Activated CD4-positive, CD25-positive, alpha-beta regulatory T cell treated with anti-CD3 and anti-CD28 coated beads, Interleukin-2, amount 50 U/mL, for 16 hours (primary cell): ENCODE measurements at regions not wholly inside any gene's neighbourhood (a gene's known extent, or its start where the extent isn't known, plus 50 kb on each side); places are given as distances from the start of the nearest gene placed in this dataset.
"Not testable (repeated sequence)": the region's sequence is repeated elsewhere in the genome, so short reads cannot be mapped to it uniquely, and the experiment has no call there.

Experiments used
- DNase-seq: peaks from one replicate; pipeline ENCODE4 v3.0.0-alpha.2; 2020; ENCODE audit warnings: low read depth, low spot score

DNA sequence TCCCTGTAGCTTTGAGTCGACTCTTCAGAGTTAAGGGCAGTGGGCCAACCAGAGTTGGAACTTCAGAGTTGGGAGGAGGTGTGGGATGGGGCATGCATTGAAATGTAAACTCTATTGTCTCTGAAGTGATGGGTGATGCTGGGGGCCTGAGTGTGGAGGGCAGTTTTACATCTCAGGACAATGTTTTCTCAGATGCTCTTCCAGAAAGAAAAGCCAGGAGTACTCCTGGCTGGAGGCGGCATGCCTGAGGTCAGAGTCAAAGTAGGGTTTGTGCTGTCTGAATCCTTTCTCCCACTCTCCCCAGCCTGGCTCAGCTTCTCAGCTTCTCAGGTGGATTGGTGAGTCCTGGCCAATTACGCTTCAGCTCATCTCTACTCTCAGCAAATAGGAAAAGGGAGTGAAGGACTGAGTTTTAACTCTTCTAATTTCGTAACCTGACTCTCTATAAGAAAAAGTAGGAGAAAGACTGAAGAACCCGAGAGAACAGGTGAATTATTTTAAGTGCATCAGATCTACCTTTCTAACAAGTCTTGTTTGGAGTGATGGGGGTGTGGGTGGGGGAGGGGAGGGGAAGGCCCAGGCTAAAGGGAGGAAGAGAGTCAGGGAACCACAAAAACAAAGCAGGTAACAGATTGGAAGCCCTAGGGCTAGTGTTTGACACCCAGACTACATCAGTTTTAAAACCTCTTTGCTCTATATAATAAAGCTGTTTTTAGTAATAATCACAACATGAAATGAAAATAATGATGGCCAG, 107.5 kb upstream of the PELI1 start:
- no peak for DNase-seq

- not testable (repeated sequence) for DNase-seq
Measured at GRCh38 chr2:64252251-64252978, 108.2 kb upstream of the PELI1 start.

DNA sequence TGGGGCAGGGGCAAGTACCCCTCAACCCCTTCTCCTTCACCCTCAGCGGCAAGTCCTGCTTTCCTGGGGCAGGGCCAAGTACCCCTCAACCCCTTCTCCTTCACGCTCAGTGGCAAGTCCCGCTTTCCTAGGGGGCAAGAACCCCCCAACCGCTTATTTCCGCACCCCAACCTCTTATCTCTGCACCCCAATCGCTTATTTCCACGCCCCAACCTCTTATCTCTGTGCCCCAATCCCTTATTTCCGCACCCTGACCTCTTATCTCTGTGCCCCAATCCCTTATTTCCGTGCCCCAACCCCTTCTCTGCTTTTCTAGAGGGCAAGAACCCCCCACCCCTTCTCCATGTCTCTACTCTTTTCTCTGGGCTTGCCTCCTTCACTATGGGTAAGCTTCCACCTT, 109.2 kb upstream of the PELI1 start:
- not testable (repeated sequence) for DNase-seq

GRCh38 chr2:64258566-64258965, 114.3 kb upstream of the PELI1 start:
- no peak for DNase-seq

GRCh38 chr2:64259312-64259711, 115.1 kb upstream of the PELI1 start:
- no peak for DNase-seq

GRCh38 chr2:64260093-64260803, 116.0 kb upstream of the PELI1 start:
- DNase-seq = no peak

GRCh38 chr2:64260817-64261216, 116.6 kb upstream of the PELI1 start:
- DNase-seq = no peak

- DNase-seq = no peak
Measured at GRCh38 chr2:64262071-64262470, 117.9 kb upstream of the PELI1 start.

DNA sequence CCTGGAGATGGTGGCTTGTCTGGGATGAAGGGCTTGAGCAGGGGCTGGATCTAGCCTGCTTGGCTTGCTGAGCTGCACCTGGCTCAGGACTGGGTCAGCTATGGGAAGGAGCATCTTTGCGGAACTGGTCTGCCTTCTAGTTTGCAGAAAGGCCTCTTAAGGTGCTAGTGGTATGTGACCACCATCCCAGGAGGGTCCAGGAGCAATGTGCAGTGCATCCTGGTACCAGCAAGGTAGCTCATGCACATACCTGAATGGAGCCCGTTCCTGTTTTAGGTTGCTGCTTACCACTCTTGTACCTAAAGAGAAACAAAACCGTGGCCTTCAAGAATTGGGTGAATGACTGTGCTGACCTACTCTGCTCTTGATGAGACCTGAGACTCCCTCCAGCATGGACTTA, 118.6 kb upstream of the PELI1 start:
- no peak for DNase-seq

- no peak for DNase-seq
Measured at GRCh38 chr2:64263315-64263714, 119.1 kb upstream of the PELI1 start.

DNA sequence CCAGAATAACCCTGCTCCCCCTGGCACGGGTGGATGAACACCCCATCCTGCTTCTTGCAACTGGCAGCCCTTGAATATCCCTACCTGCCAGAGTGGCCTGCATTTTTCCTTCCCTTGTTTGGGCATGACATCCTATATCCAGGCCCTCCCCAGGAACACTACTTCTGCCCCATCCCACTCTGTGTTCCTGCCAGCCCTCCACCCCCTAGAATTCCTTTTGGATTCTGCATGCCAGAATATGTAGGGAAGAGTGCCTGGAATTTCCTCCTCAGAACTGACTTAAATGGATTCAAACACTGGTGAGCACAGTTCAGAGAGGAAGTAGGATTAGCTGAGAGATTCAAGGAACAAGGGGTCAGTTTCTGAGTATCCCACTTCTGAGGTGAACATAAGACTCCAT, 123.5 kb upstream of the PELI1 start:
- DNase-seq = no peak

DNA sequence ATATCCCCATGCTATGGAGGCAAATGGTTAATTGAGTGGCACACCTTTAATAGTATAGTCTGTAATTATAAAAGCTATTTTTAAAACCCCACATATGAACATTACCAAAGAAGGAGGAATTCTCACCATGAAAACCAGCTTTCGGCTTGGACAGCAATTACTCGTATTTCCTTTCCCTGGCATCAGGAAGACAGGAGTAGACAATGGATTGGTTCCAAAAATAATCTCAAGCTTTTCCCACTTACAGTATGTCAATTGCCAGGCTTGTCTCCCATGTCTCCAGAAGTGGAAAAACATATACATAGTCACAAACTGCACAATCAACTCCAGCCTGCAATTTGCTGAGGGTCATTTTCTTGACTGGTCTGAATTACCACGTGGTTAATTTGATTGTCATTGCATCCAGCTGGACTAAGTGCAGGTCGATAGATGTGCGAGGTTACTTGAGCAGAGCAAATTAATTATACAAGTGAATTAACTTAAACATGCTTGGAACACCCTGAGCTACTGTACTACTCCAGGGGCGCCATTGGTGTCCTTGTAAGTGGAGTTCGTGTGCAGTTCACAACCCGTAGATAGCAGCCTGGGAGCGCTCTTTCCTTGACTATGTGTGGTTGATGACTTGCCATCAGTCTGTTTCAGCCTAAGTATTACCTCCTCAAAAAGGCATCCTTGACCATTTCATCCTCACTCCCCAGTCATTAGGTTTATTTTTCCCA, 124.3 kb upstream of the PELI1 start:
- no peak for DNase-seq

GRCh38 chr2:64273524-64274398, 129.5 kb upstream of the PELI1 start:
- no peak for DNase-seq

GRCh38 chr2:64274399-64275173, 130.4 kb upstream of the PELI1 start:
- no peak for DNase-seq

DNA sequence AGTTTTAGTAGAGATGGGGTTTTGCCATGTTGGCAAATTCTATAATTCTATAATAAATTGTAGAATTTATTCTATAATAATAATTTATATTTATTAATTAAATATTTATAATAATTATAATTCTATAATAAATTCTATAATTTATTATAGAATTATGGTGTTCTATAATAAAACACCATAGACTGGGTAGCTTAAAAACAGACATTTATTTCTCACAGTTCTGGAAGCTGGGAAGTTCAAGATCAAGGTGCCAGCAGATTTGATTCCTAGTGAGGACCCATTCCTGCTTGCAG, 130.9 kb upstream of the PELI1 start:
- no peak for DNase-seq

GRCh38 chr2:64276417-64277095, 132.3 kb upstream of the PELI1 start:
- DNase-seq = no peak

- no peak for DNase-seq
Measured at GRCh38 chr2:64277101-64277849, 133.1 kb upstream of the PELI1 start.

DNA sequence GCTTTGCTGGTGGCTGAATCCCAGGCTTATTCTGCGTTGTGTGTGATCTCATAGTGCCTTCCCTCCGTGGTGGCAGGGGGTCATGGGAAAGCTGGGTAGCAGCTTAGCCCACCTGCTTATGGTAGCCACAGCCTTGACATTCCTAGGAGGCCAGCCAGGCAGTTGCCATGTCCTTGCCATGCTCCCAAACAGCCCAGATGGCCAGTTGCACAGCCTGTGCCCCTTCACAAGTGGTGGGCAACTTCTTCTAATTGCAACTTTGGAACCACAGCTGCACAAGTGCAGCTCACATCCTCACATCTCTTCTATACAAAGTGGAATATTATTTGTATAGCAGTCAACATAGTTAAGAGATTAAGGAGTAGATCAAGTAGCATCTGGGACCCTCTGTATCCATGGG, 136.6 kb upstream of the PELI1 start:
- DNase-seq = not testable (repeated sequence)

DNA sequence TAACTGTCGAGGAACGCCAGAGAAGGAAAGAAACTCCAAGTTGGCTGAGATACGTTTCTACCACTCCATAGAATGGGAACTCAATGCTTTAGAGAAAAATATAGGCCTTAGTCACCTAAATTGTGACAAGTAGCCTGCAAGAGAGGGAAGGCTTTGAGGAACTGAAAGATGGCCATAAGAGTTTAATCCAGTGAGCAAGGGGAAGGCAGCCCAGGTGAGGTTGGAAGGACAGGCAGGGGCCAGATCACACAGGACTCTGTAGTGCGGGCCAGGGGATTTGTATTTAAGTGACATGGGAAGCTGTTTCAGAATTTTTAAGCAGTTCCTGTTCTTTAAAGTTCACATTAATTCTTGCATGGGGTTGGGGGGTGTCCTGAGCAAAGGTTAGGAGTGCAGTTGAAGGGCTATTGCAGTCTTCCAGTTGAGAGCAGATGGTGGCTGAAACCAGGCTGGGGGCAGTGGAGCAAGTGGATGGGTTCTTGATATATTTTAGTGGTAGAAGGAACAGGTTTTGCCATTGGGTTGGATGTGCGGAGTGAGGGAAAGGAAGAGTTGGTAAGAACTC, 138.9 kb upstream of the PELI1 start:
- DNase-seq = no peak
